HepG2 (cell line): ENCODE measurements at regions not wholly inside any gene's neighbourhood (a gene's known extent, or its start where the extent isn't known, plus 50 kb on each side); places are given as distances from the start of the nearest gene placed in this dataset.

Experiments used
- ATAC-seq: fragments of 200-7000 bp; cut with Tn5 transposase; 3 replicates; pipeline ENCODE4 v1.9.1; 2020; ENCODE audit warnings: mild to moderate bottlenecking, moderate library complexity
- BruUV-seq: library from RNA; stranded (reverse); fragments of 400-500 nt; replicated peaks from 2 replicates; lab custom pipeline; 2021; lab: Mats Ljungman, UMichigan
- CTCF ChIA-PET: fragments of 300-600 bp; formaldehyde crosslinking; extraction: SDS; loops from one replicate; lab custom pipeline; 2021; ENCODE audit warnings: low total read pairs, inconsistent platforms, low intra/inter-chr PET ratio; lab: Yijun Ruan, JAX
- POLR2A ChIA-PET: fragments of 350-600 bp; sonication (Branson Sonifier 250); formaldehyde crosslinking; loops from one replicate; lab custom pipeline; 2020; ENCODE audit warnings: antibody characterized with exemption, inconsistent platforms; lab: Yijun Ruan, JAX
- DNase-seq: peaks from one replicate; pipeline ENCODE4 v3.0.0-alpha.2; 2015; ENCODE audit warnings: low spot score
- FAIRE-seq: peaks from 3 replicates; lab custom pipeline; 2011; peaks lifted over from hg19 to GRCh38; lab: Jason Lieb, UNC
- H2AFZ ChIP-seq: one replicate; pipeline ENCODE4 v1.6.1; 2011; ENCODE audit warnings: low read length, inconsistent platforms
- H3K27ac ChIP-seq: fragments of 300-600 bp; 3 replicates; pipeline ENCODE4 v1.8.0; 2011; ENCODE audit warnings: mixed run types, mild to moderate bottlenecking, mixed read lengths, low read length, inconsistent platforms; ENCODE audit not compliant: insufficient read depth; ENCODE audit errors: extremely low read length
- H3K27me3 ChIP-seq, 2 experiments: fragments of 200-600 bp in 1 of 2; 2 replicates in 1 of 2; 3 replicates in 1 of 2; pipeline versions ENCODE4 v1.6.0 to v1.8.0; 2011; ENCODE audit warnings: low read length in 2 of 2, mild to moderate bottlenecking in 2 of 2, moderate library complexity in 2 of 2, inconsistent platforms in 1 of 2; ENCODE audit not compliant: insufficient read depth in 2 of 2, control insufficient read depth in 1 of 2
- H3K36me3 ChIP-seq, 2 experiments: fragments of 200-600 bp in 1 of 2; replicated peaks in 1 of 2; 2 replicates in 1 of 2; 3 replicates in 1 of 2; pipeline versions ENCODE4 v1.5.1 to v1.8.0; 2011; ENCODE audit warnings: low read length in 2 of 2, inconsistent platforms in 1 of 2; ENCODE audit not compliant: insufficient read depth in 2 of 2, control insufficient read depth in 1 of 2
- H3K4me1 ChIP-seq: 2 replicates; pipeline ENCODE4 v1.5.1; 2012; ENCODE audit warnings: low read length, inconsistent platforms; ENCODE audit not compliant: insufficient read depth
- H3K4me2 ChIP-seq: 2 replicates; pipeline ENCODE4 v1.6.0; 2011; ENCODE audit warnings: low read depth, low read length, inconsistent platforms
- H3K4me3 ChIP-seq, 3 experiments: fragments of 200-600 bp in 1 of 3; sonication (generic), shearing (Covaris generic) in 1 of 3; replicated peaks in 1 of 3; 2 replicates each; pipeline ENCODE4 v1.5.1; 2011 to 2016; ENCODE audit warnings: low read length in 3 of 3, inconsistent platforms in 2 of 3, low read depth in 2 of 3, mild to moderate bottlenecking in 2 of 3, control low read depth in 1 of 3, mixed read lengths in 1 of 3; ENCODE audit not compliant: insufficient read depth in 1 of 3
- H3K79me2 ChIP-seq: one replicate; pipeline ENCODE4 v1.6.1; 2011; ENCODE audit warnings: low read length, inconsistent platforms; ENCODE audit not compliant: insufficient read depth
- H3K9ac ChIP-seq: 2 replicates; pipeline ENCODE4 v1.6.0; 2011; ENCODE audit warnings: mild to moderate bottlenecking, low read depth, low read length, inconsistent platforms; ENCODE audit not compliant: insufficient read depth
- H3K9me3 ChIP-seq: 2 replicates; pipeline ENCODE4 v1.5.1; 2012; ENCODE audit warnings: mild to moderate bottlenecking, low read length
- H4K20me1 ChIP-seq: 2 replicates; pipeline ENCODE4 v1.6.0; 2011; ENCODE audit warnings: inconsistent platforms, mild to moderate bottlenecking, low read length, moderate library complexity; ENCODE audit not compliant: insufficient read depth
- AKAP8 ChIP-seq: sonication (generic); formaldehyde crosslinking; IDR thresholded peaks from 2 replicates; pipeline ENCODE4 v1.5.1; 2020; ENCODE audit warnings: mild to moderate bottlenecking, missing genetic modification reagents
- ATF7 ChIP-seq, 2 experiments: fragments of 450-650 bp in 1 of 2; sonication (generic) in 1 of 2; formaldehyde crosslinking in 1 of 2; IDR thresholded peaks; 2 replicates each; pipeline versions ENCODE4 v1.4.0 to v1.6.1; 2016 to 2020; ENCODE audit warnings: antibody characterized with exemption in 1 of 2, mild to moderate bottlenecking in 1 of 2, missing genetic modification reagents in 1 of 2
- CBX2 ChIP-seq, 2 experiments: fragments of 200-600 bp in 1 of 2; sonication (generic); formaldehyde crosslinking in 1 of 2; IDR thresholded peaks; 2 replicates each; pipeline versions ENCODE4 v1.7.0 to v1.8.1; 2018 to 2022; ENCODE audit warnings: low read depth in 2 of 2, low read length in 1 of 2, mild to moderate bottlenecking in 1 of 2, missing genetic modification reagents in 1 of 2
- EEA1 ChIP-seq: sonication (generic); formaldehyde crosslinking; IDR thresholded peaks from 2 replicates; pipeline ENCODE4 v1.5.1; 2020; ENCODE audit warnings: mild to moderate bottlenecking, missing genetic modification reagents, borderline replicate concordance
- MED13 ChIP-seq: sonication (generic); formaldehyde crosslinking; IDR thresholded peaks from 2 replicates; pipeline ENCODE4 v1.5.0; 2020; ENCODE audit warnings: missing genetic modification reagents
- MTF1 ChIP-seq: sonication (generic); formaldehyde crosslinking; IDR thresholded peaks from 2 replicates; pipeline ENCODE4 v1.5.0; 2020; ENCODE audit warnings: missing genetic modification reagents
- NFKB2 ChIP-seq: sonication (generic); formaldehyde crosslinking; IDR thresholded peaks from 2 replicates; pipeline ENCODE4 v1.4.0; 2020; ENCODE audit warnings: missing genetic modification reagents, borderline replicate concordance
- SIN3A ChIP-seq: IDR thresholded peaks from 2 replicates; pipeline ENCODE4 v1.6.1; 2011; ENCODE audit warnings: low read depth, mild to moderate bottlenecking, control low read depth, low read length, borderline replicate concordance
- ZNF432 ChIP-seq: sonication (generic); formaldehyde crosslinking; IDR thresholded peaks from 2 replicates; pipeline ENCODE4 v1.5.0; 2020; ENCODE audit warnings: missing genetic modification reagents, mild to moderate bottlenecking, borderline replicate concordance
- ZNF460 ChIP-seq: sonication (generic); formaldehyde crosslinking; IDR thresholded peaks from 2 replicates; pipeline ENCODE4 v1.5.1; 2020; ENCODE audit warnings: missing genetic modification reagents, mild to moderate bottlenecking, borderline replicate concordance
- ZNF761 ChIP-seq: sonication (generic); formaldehyde crosslinking; conservative IDR thresholded peaks from 2 replicates; pipeline ENCODE4 v1.4.0; 2020; ENCODE audit warnings: mild to moderate bottlenecking, missing genetic modification reagents
- ZSCAN20 ChIP-seq: sonication (generic); formaldehyde crosslinking; IDR thresholded peaks from 2 replicates; pipeline ENCODE4 v1.4.0; 2020; ENCODE audit warnings: missing genetic modification reagents, mild to moderate bottlenecking, borderline replicate concordance
- WGBS: methylation state at CpG from one replicate; pipeline ENCODE4 v1.1.6; 2017; ENCODE audit warnings: low lambda C conversion rate; 5-methylcytosine and 5-hydroxymethylcytosine counted together
- in situ Hi-C: cut with HindIII; loops from 2 replicates; pipeline ENCODE4 v1.10.0; 2017; ENCODE audit warnings: low pct_unique_long_range_greater_than_20kb; ENCODE audit not compliant: extremely low pct_ligation_motif_present
- intact Hi-C: fragments of 100-400 bp; cut with micrococcal nuclease; formaldehyde crosslinking; loops from one replicate; pipeline ENCODE4 v1.10.0; 2022; ENCODE audit not compliant: unreplicated experiment
- TF ChIP-seq, protein P1 (sequence below): sonication (generic); formaldehyde crosslinking; IDR thresholded peaks from 2 replicates; pipeline ENCODE4 v1.4.0; 2020; ENCODE audit warnings: missing genetic modification reagents
- TF ChIP-seq, protein P2 (sequence below): sonication (generic); formaldehyde crosslinking; IDR thresholded peaks from 2 replicates; pipeline ENCODE4 v1.5.0; 2020; ENCODE audit warnings: missing genetic modification reagents
- TF ChIP-seq, protein P3 (sequence below): sonication (generic); formaldehyde crosslinking; IDR thresholded peaks from 2 replicates; pipeline ENCODE4 v1.8.0; 2022; ENCODE audit warnings: mild to moderate bottlenecking, missing genetic modification reagents, borderline replicate concordance
- TF ChIP-seq, protein P4 (sequence below): sonication (generic); formaldehyde crosslinking; IDR thresholded peaks from 2 replicates; pipeline ENCODE4 v1.4.0; 2020; ENCODE audit warnings: missing genetic modification reagents, mild to moderate bottlenecking, borderline replicate concordance

DNA sequence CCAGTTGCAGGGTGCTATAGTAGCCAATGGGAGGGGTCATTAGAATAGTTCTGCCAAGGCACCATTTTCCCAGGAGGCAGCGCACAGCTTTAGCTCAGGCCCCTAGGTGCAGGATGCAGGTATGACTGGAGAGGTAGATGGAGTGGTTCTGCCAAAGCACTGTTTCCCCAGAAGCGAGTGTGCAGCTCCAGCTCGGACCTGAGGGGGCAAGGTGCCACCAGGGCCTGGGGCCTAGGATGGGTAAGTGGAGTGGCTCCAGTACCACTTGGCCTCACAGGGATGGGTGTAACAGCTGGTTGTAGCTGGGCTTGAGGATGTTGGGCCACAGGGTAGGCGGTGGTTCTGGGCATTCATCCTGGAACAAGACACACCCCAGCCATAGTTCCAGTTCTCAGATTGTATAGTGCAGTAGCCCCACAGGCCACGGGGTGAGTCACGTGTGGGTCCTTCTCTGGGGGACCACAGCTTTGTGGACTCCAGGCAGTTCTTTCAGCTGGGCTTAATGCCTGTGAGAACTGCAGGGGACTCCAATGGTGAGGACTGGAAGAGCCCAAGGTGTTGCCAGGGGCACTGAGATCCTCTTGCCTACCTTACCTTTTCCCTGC lies 185.5 kb upstream of the ANKH start:
- in situ Hi-C loops (no loop called here), intact Hi-C loops (no loop called here)
- no peaks in the 10 kb centered on the region for H4K20me1 ChIP-seq
- no peaks in the 10 kb centered on the region for H3K27me3 ChIP-seq
- H3K4me2 ChIP-seq = no peak overlapping the region
- no peaks in the 10 kb centered on the region for H3K79me2 ChIP-seq
- TF ChIP-seq, protein P1, sequence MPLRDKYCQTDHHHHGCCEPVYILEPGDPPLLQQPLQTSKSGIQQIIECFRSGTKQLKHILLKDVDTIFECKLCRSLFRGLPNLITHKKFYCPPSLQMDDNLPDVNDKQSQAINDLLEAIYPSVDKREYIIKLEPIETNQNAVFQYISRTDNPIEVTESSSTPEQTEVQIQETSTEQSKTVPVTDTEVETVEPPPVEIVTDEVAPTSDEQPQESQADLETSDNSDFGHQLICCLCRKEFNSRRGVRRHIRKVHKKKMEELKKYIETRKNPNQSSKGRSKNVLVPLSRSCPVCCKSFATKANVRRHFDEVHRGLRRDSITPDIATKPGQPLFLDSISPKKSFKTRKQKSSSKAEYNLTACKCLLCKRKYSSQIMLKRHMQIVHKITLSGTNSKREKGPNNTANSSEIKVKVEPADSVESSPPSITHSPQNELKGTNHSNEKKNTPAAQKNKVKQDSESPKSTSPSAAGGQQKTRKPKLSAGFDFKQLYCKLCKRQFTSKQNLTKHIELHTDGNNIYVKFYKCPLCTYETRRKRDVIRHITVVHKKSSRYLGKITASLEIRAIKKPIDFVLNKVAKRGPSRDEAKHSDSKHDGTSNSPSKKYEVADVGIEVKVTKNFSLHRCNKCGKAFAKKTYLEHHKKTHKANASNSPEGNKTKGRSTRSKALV (CRISPR knock-in tag) = no peak
- no peak for TF ChIP-seq MTF1 (CRISPR knock-in tag)
- no peak for TF ChIP-seq ZNF460 (CRISPR knock-in tag)
- TF ChIP-seq ZNF761 = no peak
- TF ChIP-seq, protein P2, sequence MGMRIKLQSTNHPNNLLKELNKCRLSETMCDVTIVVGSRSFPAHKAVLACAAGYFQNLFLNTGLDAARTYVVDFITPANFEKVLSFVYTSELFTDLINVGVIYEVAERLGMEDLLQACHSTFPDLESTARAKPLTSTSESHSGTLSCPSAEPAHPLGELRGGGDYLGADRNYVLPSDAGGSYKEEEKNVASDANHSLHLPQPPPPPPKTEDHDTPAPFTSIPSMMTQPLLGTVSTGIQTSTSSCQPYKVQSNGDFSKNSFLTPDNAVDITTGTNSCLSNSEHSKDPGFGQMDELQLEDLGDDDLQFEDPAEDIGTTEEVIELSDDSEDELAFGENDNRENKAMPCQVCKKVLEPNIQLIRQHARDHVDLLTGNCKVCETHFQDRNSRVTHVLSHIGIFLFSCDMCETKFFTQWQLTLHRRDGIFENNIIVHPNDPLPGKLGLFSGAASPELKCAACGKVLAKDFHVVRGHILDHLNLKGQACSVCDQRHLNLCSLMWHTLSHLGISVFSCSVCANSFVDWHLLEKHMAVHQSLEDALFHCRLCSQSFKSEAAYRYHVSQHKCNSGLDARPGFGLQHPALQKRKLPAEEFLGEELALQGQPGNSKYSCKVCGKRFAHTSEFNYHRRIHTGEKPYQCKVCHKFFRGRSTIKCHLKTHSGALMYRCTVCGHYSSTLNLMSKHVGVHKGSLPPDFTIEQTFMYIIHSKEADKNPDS (CRISPR knock-in tag) = no peak
- no peak for TF ChIP-seq ZSCAN20 (CRISPR knock-in tag)
- TF ChIP-seq NFKB2 (CRISPR knock-in tag) = no peak
- no peak for TF ChIP-seq AKAP8 (CRISPR knock-in tag)
- no peak for TF ChIP-seq SIN3A
- TF ChIP-seq EEA1 (CRISPR knock-in tag) = no peak
- no peak for TF ChIP-seq ZNF432 (CRISPR knock-in tag)
- TF ChIP-seq, protein P3, sequence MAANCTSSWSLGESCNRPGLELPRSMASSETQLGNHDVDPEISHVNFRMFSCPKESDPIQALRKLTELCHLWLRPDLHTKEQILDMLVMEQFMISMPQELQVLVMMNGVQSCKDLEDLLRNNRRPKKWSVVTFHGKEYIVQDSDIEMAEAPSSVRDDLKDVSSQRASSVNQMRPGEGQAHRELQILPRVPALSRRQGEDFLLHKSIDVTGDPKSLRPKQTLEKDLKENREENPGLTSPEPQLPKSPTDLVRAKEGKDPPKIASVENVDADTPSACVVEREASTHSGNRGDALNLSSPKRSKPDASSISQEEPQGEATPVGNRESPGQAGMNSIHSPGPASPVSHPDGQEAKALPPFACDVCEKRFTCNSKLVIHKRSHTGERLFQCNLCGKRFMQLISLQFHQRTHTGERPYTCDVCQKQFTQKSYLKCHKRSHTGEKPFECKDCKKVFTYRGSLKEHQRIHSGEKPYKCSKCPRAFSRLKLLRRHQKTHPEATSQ = no peak
- no peak for TF ChIP-seq MED13
- TF ChIP-seq, protein P4, sequence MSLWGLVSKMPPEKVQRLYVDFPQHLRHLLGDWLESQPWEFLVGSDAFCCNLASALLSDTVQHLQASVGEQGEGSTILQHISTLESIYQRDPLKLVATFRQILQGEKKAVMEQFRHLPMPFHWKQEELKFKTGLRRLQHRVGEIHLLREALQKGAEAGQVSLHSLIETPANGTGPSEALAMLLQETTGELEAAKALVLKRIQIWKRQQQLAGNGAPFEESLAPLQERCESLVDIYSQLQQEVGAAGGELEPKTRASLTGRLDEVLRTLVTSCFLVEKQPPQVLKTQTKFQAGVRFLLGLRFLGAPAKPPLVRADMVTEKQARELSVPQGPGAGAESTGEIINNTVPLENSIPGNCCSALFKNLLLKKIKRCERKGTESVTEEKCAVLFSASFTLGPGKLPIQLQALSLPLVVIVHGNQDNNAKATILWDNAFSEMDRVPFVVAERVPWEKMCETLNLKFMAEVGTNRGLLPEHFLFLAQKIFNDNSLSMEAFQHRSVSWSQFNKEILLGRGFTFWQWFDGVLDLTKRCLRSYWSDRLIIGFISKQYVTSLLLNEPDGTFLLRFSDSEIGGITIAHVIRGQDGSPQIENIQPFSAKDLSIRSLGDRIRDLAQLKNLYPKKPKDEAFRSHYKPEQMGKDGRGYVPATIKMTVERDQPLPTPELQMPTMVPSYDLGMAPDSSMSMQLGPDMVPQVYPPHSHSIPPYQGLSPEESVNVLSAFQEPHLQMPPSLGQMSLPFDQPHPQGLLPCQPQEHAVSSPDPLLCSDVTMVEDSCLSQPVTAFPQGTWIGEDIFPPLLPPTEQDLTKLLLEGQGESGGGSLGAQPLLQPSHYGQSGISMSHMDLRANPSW = no peak
- TF ChIP-seq ATF7 (IDR thresholded peaks at IDR 0.05) = no peak
- TF ChIP-seq ATF7 (CRISPR knock-in tag; IDR thresholded peaks at IDR 0.05) = no peak
- no peak for TF ChIP-seq CBX2 (IDR thresholded peaks at IDR 0.05; ENCODE audit: low read depth, low read length)
- no peak for TF ChIP-seq CBX2 (CRISPR knock-in tag; IDR thresholded peaks at IDR 0.05; ENCODE audit: low read depth)
- no peak overlapping the region for H3K4me3 ChIP-seq
- H2AFZ ChIP-seq = no peak overlapping the region
- ChIA-PET CTCF (no interaction called here), POLR2A (no interaction called here)
- H3K9ac ChIP-seq = no peak overlapping the region
- no peaks in the 10 kb centered on the region for H3K4me1 ChIP-seq
- no peak for ATAC-seq
- no peaks in the 10 kb centered on the region for H3K9me3 ChIP-seq
- 0% methylated on average over 5 of the region's 6 CpGs for WGBS
- no peak for DNase-seq
- no TSS peak for BruUV-seq
- no peaks in the 10 kb centered on the region for H3K36me3 ChIP-seq
- no peak overlapping the region for H3K27ac ChIP-seq
- FAIRE-seq = no peak
